Type B pancreatic cell (in vitro differentiated cells): ENCODE measurements at regions not wholly inside any gene's neighbourhood (a gene's known extent, or its start where the extent isn't known, plus 50 kb on each side); places are given as distances from the start of the nearest gene placed in this dataset.

Experiments used
- DNase-seq: peaks from one replicate; pipeline ENCODE4 v3.0.0; 2021; ENCODE audit warnings: mixed read lengths; ENCODE audit not compliant: unreplicated experiment; ENCODE audit errors: extremely low spot score
- H3K27ac Mint-ChIP-seq: 2 replicates; pipeline ENCODE4 v1.8.0; 2021; ENCODE audit warnings: mild to moderate bottlenecking, mixed read lengths
- H3K27me3 Mint-ChIP-seq: 2 replicates; pipeline ENCODE4 v1.8.0; 2021; ENCODE audit warnings: mixed read lengths
- H3K36me3 Mint-ChIP-seq: 2 replicates; pipeline ENCODE4 v1.8.0; 2021; ENCODE audit warnings: mixed read lengths
- H3K4me1 Mint-ChIP-seq: one replicate; pipeline ENCODE4 v1.8.0; 2021; ENCODE audit warnings: mixed read lengths; ENCODE audit not compliant: unreplicated experiment
- H3K4me3 Mint-ChIP-seq: 2 replicates; pipeline ENCODE4 v1.8.0; 2021; ENCODE audit warnings: mild to moderate bottlenecking, mixed read lengths
- H3K9me3 Mint-ChIP-seq: 2 replicates; pipeline ENCODE4 v1.8.0; 2021; ENCODE audit warnings: mixed read lengths
- CTCF ChIP-seq: fragments of 200-600 bp; sonication (generic); conservative IDR thresholded peaks from 2 replicates; pipeline ENCODE4 v1.5.0; 2021; ENCODE audit warnings: antibody characterized with exemption, mild to moderate bottlenecking

GRCh38 chr4:136583567-136583966, 948.7 kb downstream of the PCDH18 start:
- Mint-ChIP-seq H3K27me3 (no peaks in the 10 kb centered on the region), H3K4me3 (no peak overlapping the region), H3K36me3 (no peaks in the 10 kb centered on the region), H3K27ac (no peak overlapping the region), H3K9me3 (no peaks in the 10 kb centered on the region), H3K4me1 (no peaks in the 10 kb centered on the region)
- no peak for TF ChIP-seq CTCF
- no peak for DNase-seq

GRCh38 chr4:136581119-136581518, 951.2 kb downstream of the PCDH18 start:
- Mint-ChIP-seq H3K4me3 (no peak overlapping the region), H3K27me3 (no peaks in the 10 kb centered on the region), H3K4me1 (no peaks in the 10 kb centered on the region), H3K9me3 (no peaks in the 10 kb centered on the region), H3K36me3 (no peaks in the 10 kb centered on the region), H3K27ac (no peak overlapping the region)
- TF ChIP-seq CTCF = no peak
- no peak for DNase-seq

- H3K36me3 Mint-ChIP-seq = no peaks in the 10 kb centered on the region
- no peak for TF ChIP-seq CTCF
- no peaks in the 10 kb centered on the region for H3K27me3 Mint-ChIP-seq
- no peaks in the 10 kb centered on the region for H3K9me3 Mint-ChIP-seq
- no peak overlapping the region for H3K4me3 Mint-ChIP-seq
- no peak for DNase-seq
- no peaks in the 10 kb centered on the region for H3K4me1 Mint-ChIP-seq
- H3K27ac Mint-ChIP-seq = no peak overlapping the region
Observed at GRCh38 chr4:136575146-136575545, 957.1 kb downstream of the PCDH18 start.

- no peak for TF ChIP-seq CTCF
- no peak overlapping the region for H3K27ac Mint-ChIP-seq
- no peaks in the 10 kb centered on the region for H3K4me1 Mint-ChIP-seq
- no peak for DNase-seq
- H3K4me3 Mint-ChIP-seq = no peak overlapping the region
- H3K36me3 Mint-ChIP-seq = no peaks in the 10 kb centered on the region
- no peaks in the 10 kb centered on the region for H3K9me3 Mint-ChIP-seq
- H3K27me3 Mint-ChIP-seq = no peaks in the 10 kb centered on the region
Observed at GRCh38 chr4:136573460-136573859, 958.8 kb downstream of the PCDH18 start.

- Mint-ChIP-seq H3K4me1 (no peaks in the 10 kb centered on the region), H3K27me3 (no peaks in the 10 kb centered on the region), H3K27ac (no peak overlapping the region), H3K36me3 (no peaks in the 10 kb centered on the region), H3K4me3 (no peak overlapping the region), H3K9me3 (no peaks in the 10 kb centered on the region)
- TF ChIP-seq CTCF = no peak
- no peak for DNase-seq
Observed at GRCh38 chr4:136571315-136571714, 961.0 kb downstream of the PCDH18 start.

- Mint-ChIP-seq H3K9me3 (no peaks in the 10 kb centered on the region), H3K4me1 (no peaks in the 10 kb centered on the region), H3K4me3 (no peak overlapping the region), H3K27ac (no peak overlapping the region), H3K27me3 (no peaks in the 10 kb centered on the region), H3K36me3 (no peaks in the 10 kb centered on the region)
- no peak for TF ChIP-seq CTCF
- DNase-seq = no peak
Observed at GRCh38 chr4:136562834-136563233, 969.5 kb downstream of the PCDH18 start.
